ENCODE measurements at regions not wholly inside any gene's neighbourhood (a gene's known extent, or its start where the extent isn't known, plus 50 kb on each side); places are given as distances from the start of the nearest gene placed in this dataset.

GRCh38 chr11:134753771-134754520, 341.9 kb upstream of the B3GAT1 start:
- no peak for TF ChIP-seq POLR2AphosphoS5 (IDR thresholded peaks at IDR 0.05)
- TF ChIP-seq CTCF (IDR thresholded peaks at IDR 0.05): no peak
